Fibroblast of lung (primary cell): ENCODE measurements at regions not wholly inside any gene's neighbourhood (a gene's known extent, or its start where the extent isn't known, plus 50 kb on each side); places are given as distances from the start of the nearest gene placed in this dataset.
"Not testable (repeated sequence)": the region's sequence is repeated elsewhere in the genome, so short reads cannot be mapped to it uniquely, and the experiment has no call there.

ENCODE experiments used
- DNase-seq, 2 donors: peaks; one replicate each; pipeline versions ENCODE4 v3.0.0 to v3.0.0-alpha.2; 2010; ENCODE audit warnings: low read depth in 2 of 2
- H2AFZ ChIP-seq: 2 replicates; pipeline ENCODE4 v1.5.1; 2012; ENCODE audit warnings: low read length, control low read depth, inconsistent platforms
- H3K27ac ChIP-seq: 2 replicates; pipeline ENCODE4 v1.5.1; 2011; ENCODE audit warnings: low read length, control low read depth; ENCODE audit not compliant: insufficient read depth
- H3K27me3 ChIP-seq: 2 replicates; pipeline ENCODE4 v1.5.1; 2011; ENCODE audit warnings: mild to moderate bottlenecking, low read length; ENCODE audit not compliant: control insufficient read depth, insufficient read depth
- H3K36me3 ChIP-seq: 2 replicates; pipeline ENCODE4 v1.5.1; 2011; ENCODE audit warnings: low read length; ENCODE audit not compliant: control insufficient read depth, insufficient read depth
- H3K4me1 ChIP-seq: 2 replicates; pipeline ENCODE4 v1.5.1; 2011; ENCODE audit warnings: low read length; ENCODE audit not compliant: control insufficient read depth, insufficient read depth; ENCODE audit errors: extremely low read depth
- H3K4me2 ChIP-seq: 2 replicates; pipeline ENCODE4 v1.5.1; 2011; ENCODE audit warnings: low read length, control low read depth; ENCODE audit not compliant: insufficient read depth; ENCODE audit errors: extremely low read depth
- H3K4me3 ChIP-seq, 4 experiments: fragments of 200-600 bp in 1 of 4; sonication (generic) in 1 of 4; replicated peaks in 1 of 4; 2 replicates each; pipeline ENCODE4 v1.5.1; 2011 to 2016; ENCODE audit warnings: low read length in 4 of 4, low read depth in 3 of 4, mild to moderate bottlenecking in 3 of 4, control low read depth in 2 of 4, inconsistent platforms in 1 of 4, mixed read lengths in 1 of 4; ENCODE audit not compliant: insufficient read depth in 1 of 4; ENCODE audit errors: control extremely low read depth in 1 of 4
- H3K79me2 ChIP-seq: 2 replicates; pipeline ENCODE4 v1.5.1; 2012; ENCODE audit warnings: mild to moderate bottlenecking, low read length, inconsistent platforms; ENCODE audit not compliant: control insufficient read depth, insufficient read depth
- H3K9ac ChIP-seq: 2 replicates; pipeline ENCODE4 v1.5.1; 2011; ENCODE audit warnings: mild to moderate bottlenecking, low read length, control low read depth; ENCODE audit not compliant: insufficient read depth
- H3K9me3 ChIP-seq: 2 replicates; pipeline ENCODE4 v1.5.1; 2012; ENCODE audit warnings: low read depth, low read length; ENCODE audit not compliant: control insufficient read depth, insufficient read depth
- H4K20me1 ChIP-seq: 2 replicates; pipeline ENCODE4 v1.5.1; 2011; ENCODE audit warnings: low read length; ENCODE audit not compliant: control insufficient read depth, insufficient read depth; ENCODE audit errors: extremely low read depth
- EZH2 ChIP-seq: IDR thresholded peaks from 2 replicates; pipeline ENCODE4 v1.5.1; 2012; ENCODE audit warnings: low read length, control low read depth, mild to moderate bottlenecking; ENCODE audit errors: missing control alignments
- TF ChIP-seq, protein P1 (sequence below), 2 donors: IDR thresholded peaks in 1 of 2; conservative IDR thresholded peaks in 1 of 2; 1 replicate in 1 of 2; 2 replicates in 1 of 2; pipeline ENCODE4 v1.5.1; 2011 to 2012; ENCODE audit warnings: low read length in 2 of 2, control low read depth in 1 of 2, inconsistent platforms in 1 of 2, low read depth in 1 of 2, mild to moderate bottlenecking in 1 of 2

GRCh38 chr14:97120204-97120603 is 323.0 kb downstream of the VRK1 start:
- TF ChIP-seq EZH2 = no peak
- TF ChIP-seq, protein P1, sequence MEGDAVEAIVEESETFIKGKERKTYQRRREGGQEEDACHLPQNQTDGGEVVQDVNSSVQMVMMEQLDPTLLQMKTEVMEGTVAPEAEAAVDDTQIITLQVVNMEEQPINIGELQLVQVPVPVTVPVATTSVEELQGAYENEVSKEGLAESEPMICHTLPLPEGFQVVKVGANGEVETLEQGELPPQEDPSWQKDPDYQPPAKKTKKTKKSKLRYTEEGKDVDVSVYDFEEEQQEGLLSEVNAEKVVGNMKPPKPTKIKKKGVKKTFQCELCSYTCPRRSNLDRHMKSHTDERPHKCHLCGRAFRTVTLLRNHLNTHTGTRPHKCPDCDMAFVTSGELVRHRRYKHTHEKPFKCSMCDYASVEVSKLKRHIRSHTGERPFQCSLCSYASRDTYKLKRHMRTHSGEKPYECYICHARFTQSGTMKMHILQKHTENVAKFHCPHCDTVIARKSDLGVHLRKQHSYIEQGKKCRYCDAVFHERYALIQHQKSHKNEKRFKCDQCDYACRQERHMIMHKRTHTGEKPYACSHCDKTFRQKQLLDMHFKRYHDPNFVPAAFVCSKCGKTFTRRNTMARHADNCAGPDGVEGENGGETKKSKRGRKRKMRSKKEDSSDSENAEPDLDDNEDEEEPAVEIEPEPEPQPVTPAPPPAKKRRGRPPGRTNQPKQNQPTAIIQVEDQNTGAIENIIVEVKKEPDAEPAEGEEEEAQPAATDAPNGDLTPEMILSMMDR (conservative IDR thresholded peaks at IDR 0.05 in 1 of 2, IDR thresholded peaks at IDR 0.05 in 1 of 2; ENCODE audit: low read depth in 1 of 2, low read length in 2 of 2) = no peak
- H3K4me3 ChIP-seq = no peak overlapping the region

DNA sequence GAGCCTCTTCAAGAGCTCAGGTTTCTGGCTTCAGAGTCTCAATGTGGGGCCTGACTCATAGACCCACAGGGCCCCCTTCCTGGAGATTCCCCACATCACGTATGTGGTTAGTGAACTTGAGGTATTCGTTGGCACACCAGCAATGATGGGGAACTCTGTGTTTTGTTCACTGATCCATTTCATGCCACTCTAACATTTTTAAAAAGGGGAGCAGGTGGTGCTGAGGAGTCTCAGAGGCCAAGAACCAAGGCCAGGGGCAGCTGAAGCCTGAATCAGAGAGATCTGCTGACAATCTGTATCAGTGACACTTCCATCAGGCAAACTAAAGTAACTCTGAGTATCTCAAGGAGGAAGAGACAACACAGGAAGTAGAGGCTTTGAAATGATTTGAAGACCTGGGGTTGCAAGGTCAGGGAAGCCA is 323.4 kb downstream of the VRK1 start:
- H3K27me3 ChIP-seq = no peaks in the 10 kb centered on the region
- H3K79me2 ChIP-seq = no peaks in the 10 kb centered on the region
- no peak overlapping the region for H3K27ac ChIP-seq
- no peak overlapping the region for H2AFZ ChIP-seq
- TF ChIP-seq, protein P1 (conservative IDR thresholded peaks at IDR 0.05 in 1 of 2, IDR thresholded peaks at IDR 0.05 in 1 of 2; ENCODE audit: low read depth in 1 of 2, low read length in 2 of 2) = no peak
- TF ChIP-seq EZH2 = no peak
- H3K36me3 ChIP-seq = no peaks in the 10 kb centered on the region
- H3K9me3 ChIP-seq = no peaks in the 10 kb centered on the region
- DNase-seq = no peak
- no peak overlapping the region for H3K4me2 ChIP-seq
- no peaks in the 10 kb centered on the region for H4K20me1 ChIP-seq
- no peak overlapping the region for H3K9ac ChIP-seq
- no peaks in the 10 kb centered on the region for H3K4me1 ChIP-seq
- H3K4me3 ChIP-seq = no peak overlapping the region

More at GRCh38 chr14:97120204-97120603, 323.0 kb downstream of the VRK1 start:
- H3K27ac ChIP-seq = no peak overlapping the region
- no peak overlapping the region for H3K9ac ChIP-seq
- H3K9me3 ChIP-seq = no peaks in the 10 kb centered on the region
- no peaks in the 10 kb centered on the region for H3K36me3 ChIP-seq
- no peaks in the 10 kb centered on the region for H3K27me3 ChIP-seq
- H3K4me1 ChIP-seq = no peaks in the 10 kb centered on the region
- H2AFZ ChIP-seq = no peak overlapping the region
- DNase-seq = no peak
- H3K4me2 ChIP-seq = no peak overlapping the region
- no peaks in the 10 kb centered on the region for H3K79me2 ChIP-seq
- H4K20me1 ChIP-seq = no peaks in the 10 kb centered on the region

GRCh38 chr14:97129639-97130038 is 332.5 kb downstream of the VRK1 start:
- TF ChIP-seq EZH2 = no peak
- TF ChIP-seq, protein P1 (conservative IDR thresholded peaks at IDR 0.05 in 1 of 2, IDR thresholded peaks at IDR 0.05 in 1 of 2; ENCODE audit: low read depth in 1 of 2, low read length in 2 of 2) = no peak
- Histone ChIP-seq H3K79me2 (no peaks in the 10 kb centered on the region), H3K36me3 (no peaks in the 10 kb centered on the region), H3K4me1 (no peaks in the 10 kb centered on the region), H2AFZ (no peak overlapping the region), H3K4me3 (no peak overlapping the region), H3K9ac (no peak overlapping the region), H3K27ac (no peak overlapping the region), H3K4me2 (no peak overlapping the region), H3K27me3 (no peaks in the 10 kb centered on the region), H4K20me1 (no peaks in the 10 kb centered on the region), H3K9me3 (no peaks in the 10 kb centered on the region)
- DNase-seq = no peak

GRCh38 chr14:97135847-97136246 is 338.7 kb downstream of the VRK1 start:
- H3K27me3 ChIP-seq, H3K36me3 ChIP-seq, H2AFZ ChIP-seq, H3K79me2 ChIP-seq, H3K9ac ChIP-seq, H3K27ac ChIP-seq, DNase-seq, H3K9me3 ChIP-seq, H4K20me1 ChIP-seq, H3K4me1 ChIP-seq, H3K4me3 ChIP-seq, H3K4me2 ChIP-seq: not testable (repeated sequence)
